SH-SY5Y (cell line): ENCODE measurements at regions not wholly inside any gene's neighbourhood (a gene's known extent, or its start where the extent isn't known, plus 50 kb on each side); places are given as distances from the start of the nearest gene placed in this dataset.

Source experiments
- GATA2 ChIP-seq: IDR thresholded peaks from 2 replicates; pipeline ENCODE4 v1.6.1; 2011; ENCODE audit warnings: mild to moderate bottlenecking, low read depth, low read length
- GATA3 ChIP-seq: IDR thresholded peaks from 2 replicates; pipeline ENCODE4 v1.6.1; 2011; ENCODE audit warnings: low read depth, mild to moderate bottlenecking, low read length, moderate library complexity

- TF ChIP-seq GATA2 = no peak
- no peak for TF ChIP-seq GATA3
Observed at GRCh38 chr17:70265471-70265870, 96.1 kb downstream of the KCNJ2 start.
